ENCODE measurements at regions not wholly inside any gene's neighbourhood (a gene's known extent, or its start where the extent isn't known, plus 50 kb on each side); places are given as distances from the start of the nearest gene placed in this dataset.
A peak's percentile ranks its signal among the peaks of the same experiment; 100 is the strongest.
"Not testable (repeated sequence)": the region's sequence is repeated elsewhere in the genome, so short reads cannot be mapped to it uniquely, and the experiment has no call there.

- DNase-seq = no peak
Observed at GRCh38 chr16:5302372-5303114, 204.9 kb upstream of the EEF2KMT start.

GRCh38 chr16:5298202-5298601 is 200.6 kb upstream of the EEF2KMT start:
- DNase-seq = no peak

GRCh38 chr16:5296176-5296575 is 198.6 kb upstream of the EEF2KMT start:
- no peak for DNase-seq

GRCh38 chr16:5295304-5295703 is 197.7 kb upstream of the EEF2KMT start:
- DNase-seq = not testable (repeated sequence)

- not testable (repeated sequence) for DNase-seq
Observed at GRCh38 chr16:5282152-5282551, 184.6 kb upstream of the EEF2KMT start.

GRCh38 chr16:5257462-5257861 is 159.9 kb upstream of the EEF2KMT start:
- no peak for DNase-seq

- DNase-seq = no peak
Observed at GRCh38 chr16:5252791-5253190, 155.2 kb upstream of the EEF2KMT start.

GRCh38 chr16:5247403-5247802 is 149.8 kb upstream of the EEF2KMT start:
- not testable (repeated sequence) for DNase-seq

- DNase-seq = not testable (repeated sequence)
Observed at GRCh38 chr16:5240278-5240626, 142.7 kb upstream of the EEF2KMT start.

GRCh38 chr16:5239472-5240277 is 142.1 kb upstream of the EEF2KMT start:
- DNase-seq = peak; percentile 40

GRCh38 chr16:5235119-5235518 is 137.5 kb upstream of the EEF2KMT start:
- no peak for DNase-seq

- no peak for DNase-seq
Observed at GRCh38 chr16:5234295-5235050, 136.9 kb upstream of the EEF2KMT start.

GRCh38 chr16:5231246-5231759 is 133.7 kb upstream of the EEF2KMT start:
- DNase-seq = no peak

GRCh38 chr16:5228369-5228768 is 130.8 kb upstream of the EEF2KMT start:
- no peak for DNase-seq

GRCh38 chr16:5225931-5226655 is 128.5 kb upstream of the EEF2KMT start:
- DNase-seq = no peak

- DNase-seq = no peak
Observed at GRCh38 chr16:5222761-5223160, 125.2 kb upstream of the EEF2KMT start.

GRCh38 chr16:5221831-5222230 is 124.2 kb upstream of the EEF2KMT start:
- not testable (repeated sequence) for DNase-seq

GRCh38 chr16:5220705-5221104 is 123.1 kb upstream of the EEF2KMT start:
- no peak for DNase-seq

- DNase-seq = no peak
Observed at GRCh38 chr16:5216441-5217080, 119.0 kb upstream of the EEF2KMT start.

- DNase-seq = no peak
Observed at GRCh38 chr16:5215901-5216300, 118.3 kb upstream of the EEF2KMT start.

GRCh38 chr16:5214466-5214865 is 116.9 kb upstream of the EEF2KMT start:
- DNase-seq = no peak

- DNase-seq = not testable (repeated sequence)
Observed at GRCh38 chr16:5212501-5212900, 114.9 kb upstream of the EEF2KMT start.
